ENCODE measurements at regions not wholly inside any gene's neighbourhood (a gene's known extent, or its start where the extent isn't known, plus 50 kb on each side); places are given as distances from the start of the nearest gene placed in this dataset.
A peak's percentile ranks its signal among the peaks of the same experiment; 100 is the strongest.
"Not testable (repeated sequence)": the region's sequence is repeated elsewhere in the genome, so short reads cannot be mapped to it uniquely, and the experiment has no call there.

- no peak for DNase-seq (ENCODE audit: low read depth, low spot score)
Measured at GRCh38 chr3:74420538-74421124, 193.8 kb downstream of the CNTN3 start.

DNA sequence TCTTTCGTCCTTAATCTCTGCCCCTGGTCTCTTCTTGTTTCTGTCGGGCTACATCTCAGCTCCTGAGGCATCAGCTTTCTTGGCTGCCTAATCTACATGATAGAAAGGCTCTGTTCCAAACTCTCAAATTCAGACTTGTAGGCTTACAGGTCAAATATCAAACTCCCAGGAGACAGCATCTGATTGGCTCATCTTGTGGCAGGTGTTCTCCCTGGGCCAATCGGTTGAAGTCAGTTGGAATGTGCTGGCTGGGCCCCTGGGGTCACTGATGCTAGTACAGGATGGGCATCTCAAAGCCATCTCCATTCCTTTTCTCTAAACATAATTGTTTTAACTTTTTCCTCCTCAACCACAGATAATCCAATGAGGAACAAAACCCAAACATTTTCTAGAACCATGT, 198.7 kb downstream of the CNTN3 start:
- DNase-seq (ENCODE audit: low read depth, low spot score) = peak; percentile 65

DNA sequence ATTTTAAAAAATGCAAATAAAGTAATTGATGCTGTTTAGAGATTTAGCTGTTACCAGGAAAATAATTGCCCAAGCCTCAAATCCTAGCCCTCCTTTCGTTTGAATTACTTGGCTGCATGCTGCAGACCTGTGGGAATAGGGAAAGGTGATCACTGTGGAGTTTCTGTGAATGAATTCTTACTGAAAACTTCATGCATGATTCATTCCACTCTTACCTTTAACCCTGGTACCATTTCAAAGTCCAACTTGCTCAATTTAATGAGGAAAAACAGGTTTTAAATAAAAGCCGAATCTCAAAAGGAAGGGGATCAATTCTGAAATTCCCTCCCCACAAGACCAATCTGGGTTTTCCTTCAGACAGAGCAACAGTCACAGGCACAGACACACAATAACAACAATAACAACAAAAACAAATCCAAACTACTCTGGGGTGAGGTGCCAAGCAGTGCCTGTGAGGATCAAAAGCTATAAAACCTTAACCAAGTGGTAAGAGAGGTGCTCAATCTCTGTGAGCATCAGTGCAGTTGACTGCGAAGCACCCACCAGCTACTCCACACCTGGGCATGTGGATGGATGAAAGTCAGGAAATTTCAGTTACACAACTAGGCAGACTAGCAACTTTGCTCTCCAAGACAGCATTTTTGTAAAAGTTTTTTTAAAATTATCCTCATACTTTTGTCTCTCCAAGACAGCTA, 200.8 kb downstream of the CNTN3 start:
- DNase-seq (ENCODE audit: low read depth, low spot score) = no peak

DNA sequence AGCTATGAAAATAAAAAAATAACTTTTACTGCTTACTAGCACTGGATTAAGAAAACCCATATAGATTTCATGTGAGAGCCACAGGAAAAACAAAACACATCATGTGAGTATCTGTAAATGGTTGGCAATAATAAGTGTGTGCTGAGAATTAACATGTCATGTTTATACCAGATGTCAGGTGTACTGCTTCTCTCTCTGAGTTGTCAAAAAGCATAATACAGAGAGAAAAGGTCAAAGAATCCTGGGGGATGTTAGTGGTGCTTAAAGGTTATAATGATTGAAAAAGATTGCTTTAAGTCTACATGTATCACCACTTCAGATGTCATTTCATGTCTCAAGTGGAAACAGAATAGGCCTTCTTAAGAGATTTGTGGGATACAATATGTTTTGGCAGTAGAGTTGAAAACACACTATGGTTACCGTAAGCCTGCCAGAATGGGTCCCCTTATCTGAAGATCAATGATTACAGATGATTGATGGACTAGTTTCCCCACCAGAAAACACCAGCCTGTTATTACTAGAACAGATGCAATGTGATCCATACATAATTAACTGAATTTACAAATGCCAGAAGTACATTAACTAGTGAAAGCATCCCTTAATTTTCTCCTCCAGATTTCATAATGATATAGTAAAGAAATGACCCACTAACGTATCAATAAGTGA, 204.1 kb downstream of the CNTN3 start:
- DNase-seq (ENCODE audit: low read depth, low spot score) = no peak

DNA sequence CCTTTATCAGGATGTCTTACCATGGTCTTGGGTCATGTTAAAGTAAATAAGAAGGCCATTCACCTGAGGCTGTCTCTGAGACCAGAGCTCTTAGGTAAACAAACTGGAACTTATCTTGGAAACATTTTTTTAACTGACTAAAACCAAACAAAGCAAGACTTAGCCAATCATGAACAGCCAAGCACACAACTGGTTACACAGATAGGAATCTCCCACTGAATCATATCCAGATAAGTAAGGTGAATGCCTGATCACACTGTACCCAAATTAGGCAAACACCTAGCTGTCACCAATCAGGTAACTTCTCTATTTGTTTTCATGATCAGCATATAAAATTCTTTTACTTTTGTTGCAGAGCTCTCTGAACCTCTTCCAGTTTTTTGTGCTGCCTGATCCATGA, 205.4 kb downstream of the CNTN3 start:
- DNase-seq (ENCODE audit: low read depth, low spot score) = no peak

DNA sequence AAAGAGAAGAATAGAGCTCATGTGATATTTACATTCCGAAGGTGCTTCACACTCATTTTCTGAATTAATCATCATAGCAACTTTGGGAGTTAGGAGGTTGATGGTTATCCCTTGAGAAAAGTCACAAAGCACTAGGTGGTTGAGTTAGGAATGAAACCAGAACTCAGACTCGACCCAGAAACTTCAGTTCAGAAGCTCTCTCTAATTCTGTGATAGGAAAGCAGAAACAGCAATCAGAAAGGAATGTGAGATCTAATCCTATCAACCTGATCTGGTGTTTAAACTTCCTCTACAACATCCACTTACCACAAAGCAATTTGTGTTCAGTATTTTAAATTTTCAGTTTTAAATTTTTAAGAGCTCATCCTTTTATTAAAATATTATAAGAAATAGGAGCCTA, 211.2 kb downstream of the CNTN3 start:
- no peak for DNase-seq (ENCODE audit: low read depth, low spot score)

DNA sequence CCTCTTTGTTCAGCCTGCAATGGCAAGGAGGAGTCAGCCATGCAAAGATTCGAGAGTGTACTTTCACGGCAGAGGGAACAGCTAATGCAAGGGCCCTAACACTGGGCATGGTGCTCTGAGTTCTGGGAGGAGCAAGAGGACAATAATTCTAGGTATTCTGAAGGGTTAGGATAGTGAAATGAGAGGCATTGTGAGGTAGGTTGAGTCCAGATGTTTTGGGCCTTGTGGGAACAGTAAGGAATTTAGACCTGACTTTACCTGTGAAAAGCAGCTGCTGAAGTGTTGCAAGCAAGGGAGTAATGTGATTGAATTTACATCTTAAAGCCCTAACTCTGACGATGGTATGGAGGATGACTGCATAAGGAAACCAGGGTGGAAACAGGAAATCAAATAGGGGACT, 211.6 kb downstream of the CNTN3 start:
- DNase-seq (ENCODE audit: low read depth, low spot score) = peak; percentile 50

DNA sequence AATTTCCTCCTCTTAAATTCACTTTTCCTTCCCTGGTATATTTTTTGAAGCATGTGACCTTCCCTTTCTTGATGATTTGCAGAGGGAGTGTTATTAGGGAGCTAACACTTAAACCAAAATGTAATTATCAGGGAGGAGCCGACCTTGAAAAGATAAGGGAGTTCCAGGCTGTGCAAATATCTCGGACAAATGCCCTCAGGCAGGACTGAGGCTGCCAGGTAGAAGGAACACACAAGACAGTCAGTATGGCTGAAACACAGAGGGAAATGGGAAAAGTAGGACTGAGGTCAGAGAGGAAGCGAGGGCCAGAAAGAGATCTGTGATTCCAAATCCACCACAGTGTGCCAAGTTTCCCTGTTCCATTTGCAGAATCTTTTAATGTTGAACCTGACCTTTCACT, 221.0 kb downstream of the CNTN3 start:
- DNase-seq (ENCODE audit: low read depth, low spot score) = no peak

DNA sequence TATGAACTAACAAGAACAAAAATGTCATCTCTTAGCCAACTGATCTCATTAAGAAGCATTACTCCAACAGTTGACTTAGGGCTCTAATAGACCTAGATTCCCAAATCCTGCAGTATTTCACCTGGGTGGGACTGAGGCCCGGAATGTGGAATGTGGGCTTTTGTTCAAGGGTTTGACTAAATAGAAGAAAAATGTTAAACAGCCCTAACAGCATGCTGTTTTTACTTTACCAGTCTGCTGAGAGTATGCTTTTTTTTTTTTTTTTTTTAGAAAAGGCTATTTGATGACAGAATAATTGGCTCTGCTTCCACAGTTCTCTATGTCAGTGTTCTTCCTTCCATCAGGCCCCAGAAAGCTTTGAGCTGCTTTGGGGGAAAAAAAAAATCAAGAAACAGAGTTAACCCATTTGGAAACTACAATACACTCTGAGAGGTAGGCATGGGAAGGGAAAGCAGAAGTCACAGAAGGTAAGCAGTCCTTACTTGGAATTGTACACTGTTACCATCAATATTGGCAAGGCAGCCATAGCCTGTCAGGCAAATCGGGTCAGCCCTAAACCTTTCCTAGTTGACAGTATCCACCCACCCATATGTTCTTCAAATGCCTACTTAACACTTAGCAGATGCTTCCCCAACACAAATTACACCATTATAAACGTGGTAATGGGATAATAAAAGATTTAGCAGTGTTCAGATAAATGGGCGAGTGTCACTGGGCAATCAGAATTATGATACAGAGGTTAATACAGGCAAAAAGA, 224.2 kb downstream of the CNTN3 start:
- DNase-seq (ENCODE audit: low read depth, low spot score) = no peak

DNA sequence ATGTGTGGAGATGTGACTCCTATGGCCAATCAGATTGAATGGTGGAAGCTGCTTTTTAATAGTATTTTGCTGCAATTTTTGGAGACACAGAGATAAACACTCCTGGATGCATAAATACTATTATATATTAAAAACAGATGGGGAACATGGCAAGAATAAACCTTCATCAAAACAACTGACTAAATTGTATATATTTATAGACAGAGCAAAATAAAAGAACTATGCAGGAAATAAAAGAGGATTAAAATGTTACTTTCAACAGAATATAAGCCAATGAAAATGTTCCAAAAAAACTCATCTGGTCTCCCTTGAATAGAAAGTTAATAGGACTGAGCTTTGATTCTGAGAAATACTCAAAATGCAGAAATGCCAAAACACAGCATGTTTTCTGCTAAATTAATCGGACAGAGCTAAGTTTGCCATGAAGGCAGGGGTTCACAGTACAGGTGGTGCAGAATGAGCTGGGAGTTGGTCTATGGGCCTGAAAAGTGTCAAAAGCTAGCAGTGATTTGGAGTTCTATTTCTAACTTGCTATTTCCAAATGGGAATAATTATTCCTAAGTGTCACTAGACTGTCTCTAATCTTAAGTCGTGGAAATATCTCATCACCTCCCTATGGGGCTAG, 227.2 kb downstream of the CNTN3 start:
- DNase-seq (ENCODE audit: low read depth, low spot score) = no peak

DNA sequence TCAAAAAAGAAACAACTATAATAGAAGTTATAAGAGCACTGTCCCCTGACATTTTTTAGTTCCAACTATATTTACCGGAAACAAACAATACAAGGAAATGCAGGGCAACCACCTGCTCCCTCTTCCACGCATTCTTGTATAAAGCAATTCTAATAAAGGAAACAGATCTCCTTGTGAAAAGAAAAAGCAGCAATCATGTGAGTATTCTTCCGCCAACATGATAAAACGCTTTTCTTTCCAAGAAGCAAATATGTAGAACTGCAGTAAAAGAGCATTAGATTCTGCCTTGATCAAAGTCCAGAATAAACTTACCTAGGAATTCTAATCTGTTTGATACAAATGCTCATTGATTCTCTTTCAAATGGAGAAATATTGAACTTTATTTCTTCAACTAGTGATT, 230.3 kb downstream of the CNTN3 start:
- DNase-seq (ENCODE audit: low read depth, low spot score) = no peak

DNA sequence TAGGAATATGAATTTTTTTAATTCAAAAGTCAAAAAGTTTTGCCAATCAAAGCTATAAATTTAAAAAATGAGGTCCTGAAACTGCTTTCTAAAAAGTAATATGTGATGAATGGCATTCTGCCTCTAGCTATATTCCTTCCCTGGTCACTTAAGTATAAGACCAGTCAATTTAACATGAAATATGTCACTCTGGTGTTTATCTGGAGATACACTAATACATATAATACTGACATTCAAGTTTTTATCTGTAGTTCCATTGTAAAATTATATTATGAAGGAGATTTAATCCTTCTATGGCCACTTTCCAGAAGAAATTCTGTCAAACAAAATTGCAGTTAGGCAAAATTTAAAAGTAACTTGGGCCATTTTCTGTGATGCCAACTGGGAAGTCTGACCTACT, 236.8 kb downstream of the CNTN3 start:
- DNase-seq (ENCODE audit: low read depth, low spot score) = no peak

- DNase-seq (ENCODE audit: low read depth, low spot score) = not testable (repeated sequence)
Measured at GRCh38 chr3:74376323-74376722, 238.1 kb downstream of the CNTN3 start.

- no peak for DNase-seq (ENCODE audit: low read depth, low spot score)
Measured at GRCh38 chr3:74375653-74376052, 238.8 kb downstream of the CNTN3 start.

DNA sequence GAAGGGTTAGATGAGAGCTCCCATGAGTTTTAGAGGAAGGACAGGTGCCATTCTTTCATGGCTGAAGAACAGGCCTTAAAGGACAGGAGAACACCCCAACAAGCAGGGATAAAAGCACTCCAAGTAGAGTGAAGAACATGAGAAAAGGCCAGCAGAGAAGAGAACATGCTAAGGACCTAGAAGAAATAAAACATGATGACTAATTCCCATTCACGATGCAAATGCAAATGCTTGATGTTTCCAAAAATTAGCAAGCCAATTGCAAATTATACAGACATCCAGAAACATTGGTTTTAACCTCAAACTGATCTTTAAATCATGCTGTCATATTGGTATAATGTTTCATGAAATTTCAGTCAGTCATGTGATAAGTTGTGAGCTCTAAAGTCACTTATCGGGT, 241.7 kb downstream of the CNTN3 start:
- DNase-seq (ENCODE audit: low read depth, low spot score) = no peak

- DNase-seq (ENCODE audit: low read depth, low spot score) = no peak
Measured at GRCh38 chr3:74370342-74370741, 244.1 kb downstream of the CNTN3 start.

DNA sequence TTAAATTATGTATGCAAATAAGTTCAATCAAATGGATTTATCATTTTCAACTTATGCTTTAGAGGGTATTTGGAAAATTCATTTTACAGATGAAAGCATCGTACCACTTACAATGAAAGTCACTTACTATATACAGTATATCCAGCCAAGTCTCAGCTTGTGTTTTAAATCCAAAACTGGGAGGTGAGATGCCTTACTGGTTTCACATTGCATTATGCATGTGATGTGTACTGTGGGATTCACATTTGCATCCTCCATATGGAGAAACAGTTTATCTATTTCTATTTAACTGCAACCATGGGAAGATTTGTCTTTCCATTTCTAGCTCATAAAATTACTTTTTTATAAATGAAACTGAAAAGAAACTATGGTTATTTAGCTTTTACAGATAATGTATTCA, 248.1 kb downstream of the CNTN3 start:
- DNase-seq (ENCODE audit: low read depth, low spot score) = no peak

DNA sequence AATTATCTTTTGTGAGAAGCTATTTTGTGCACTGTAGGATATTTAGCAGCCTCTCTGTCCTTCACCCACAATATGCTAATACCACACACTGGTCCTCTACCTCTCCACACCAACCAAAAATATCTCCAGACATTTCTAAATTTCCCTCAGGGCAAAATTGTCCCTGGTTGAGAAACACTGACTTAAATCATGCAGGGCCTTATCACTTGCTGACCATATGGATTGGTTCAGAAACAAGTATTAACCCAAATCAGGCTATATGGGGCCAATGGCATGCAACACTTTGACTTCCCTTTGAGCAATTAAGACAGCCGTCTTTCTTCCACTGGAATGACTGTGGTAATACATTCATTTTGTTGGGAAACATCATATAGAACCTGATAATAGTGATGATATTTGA, 251.1 kb downstream of the CNTN3 start:
- DNase-seq (ENCODE audit: low read depth, low spot score) = no peak

DNA sequence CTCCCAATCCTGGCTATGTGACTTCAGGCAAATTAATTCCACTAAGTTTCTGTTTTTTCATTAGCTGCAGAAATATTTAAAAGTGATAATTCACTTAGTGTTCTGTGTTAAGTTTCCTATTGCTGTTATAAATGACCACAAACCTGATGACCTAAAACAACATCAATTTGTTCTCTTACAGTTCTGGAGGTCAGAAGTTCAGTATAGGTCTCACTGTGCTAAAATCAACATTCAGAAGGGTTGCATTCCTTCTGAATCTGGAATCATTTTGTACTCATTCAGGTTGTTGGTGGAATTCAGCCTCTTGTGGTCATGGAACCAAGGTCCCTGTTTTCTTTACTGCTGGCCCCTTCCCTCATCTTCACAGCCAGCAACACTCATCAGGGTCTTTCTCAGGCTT, 254.1 kb downstream of the CNTN3 start:
- no peak for DNase-seq (ENCODE audit: low read depth, low spot score)

GRCh38 chr3:74357881-74358280, 256.6 kb downstream of the CNTN3 start:
- DNase-seq (ENCODE audit: low read depth, low spot score) = no peak

DNA sequence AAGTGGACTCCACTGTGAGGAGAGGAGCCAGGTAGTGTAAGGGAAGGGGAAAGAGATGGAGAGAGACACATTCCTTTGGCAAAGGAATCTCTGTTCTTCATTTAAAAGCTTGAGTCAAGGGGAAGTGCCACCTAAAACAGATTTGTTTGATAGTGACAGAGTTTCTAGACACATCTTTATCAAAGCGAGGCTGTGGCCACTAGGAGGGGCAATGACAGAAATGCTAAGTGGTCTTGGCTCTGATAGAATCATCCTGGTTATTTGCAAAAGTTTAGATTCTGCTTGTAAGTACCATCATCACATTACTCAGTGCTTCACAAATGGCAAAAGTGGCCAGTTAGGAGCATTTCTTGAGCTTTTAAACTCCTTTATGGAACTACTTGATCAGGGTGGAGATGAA, 261.4 kb downstream of the CNTN3 start:
- no peak for DNase-seq (ENCODE audit: low read depth, low spot score)

GRCh38 chr3:74352166-74352565, 262.3 kb downstream of the CNTN3 start:
- DNase-seq (ENCODE audit: low read depth, low spot score) = no peak

All from iPS DF 19.7 (cell line).